ENCODE measurements at regions not wholly inside any gene's neighbourhood (a gene's known extent, or its start where the extent isn't known, plus 50 kb on each side); places are given as distances from the start of the nearest gene placed in this dataset.

DNA sequence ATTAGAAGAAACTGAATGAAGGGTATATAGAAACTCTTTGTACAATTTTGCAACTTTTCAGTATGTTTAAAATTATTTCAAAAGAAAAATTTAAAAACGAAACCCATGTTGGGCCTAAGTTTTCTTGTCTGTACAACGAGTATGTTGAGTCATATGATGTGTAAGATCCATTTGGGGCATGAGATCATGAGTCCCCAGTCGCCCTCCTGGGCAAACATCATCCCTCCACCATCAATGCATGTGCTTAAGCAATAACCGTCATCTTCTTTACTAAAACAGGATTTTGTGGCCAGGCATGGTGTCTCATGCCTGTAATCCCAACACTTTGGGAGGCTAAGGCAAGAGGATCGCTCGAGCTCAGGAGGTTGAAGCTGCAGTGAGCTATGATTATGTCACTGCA lies 54.2 kb upstream of the CDCA7L start:
- Mint-ChIP-seq H3K27me3 (peaks cover 30% of the 10 kb centered on the region), H3K36me3 (ENCODE audit: insufficient read depth) (no peaks in the 10 kb centered on the region)
- ATAC-seq (replicated peaks; ENCODE audit: extremely low read depth, poor library complexity, severe bottlenecking): no peak

DNA sequence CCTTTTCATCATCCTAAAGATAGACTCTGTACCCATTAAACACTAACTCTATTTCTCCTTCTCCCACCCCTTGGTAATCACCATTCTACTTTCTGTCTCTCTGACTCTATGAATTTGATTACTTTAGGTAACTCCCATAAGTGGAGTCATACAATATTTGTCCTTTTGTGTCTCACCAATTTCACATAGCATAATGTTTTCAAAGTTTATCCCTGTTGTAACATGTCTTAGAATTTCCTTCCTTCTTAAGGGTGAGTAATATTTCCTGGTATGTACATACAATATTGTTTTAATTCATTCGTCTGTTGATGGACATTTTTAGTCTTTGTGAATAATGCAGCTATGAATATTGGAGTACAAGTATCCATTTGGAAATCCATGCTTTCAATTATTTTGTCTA lies 50.9 kb upstream of the CDCA7L start:
- Mint-ChIP-seq H3K27ac (ENCODE audit: low read depth) (no peak overlapping the region), H3K4me3 (no peak overlapping the region), H3K9me3 (no peaks in the 10 kb centered on the region), H3K4me1 (no peaks in the 10 kb centered on the region), H3K27me3 (peaks cover 56% of the 10 kb centered on the region), H3K36me3 (ENCODE audit: insufficient read depth) (no peaks in the 10 kb centered on the region)
- ATAC-seq (replicated peaks; ENCODE audit: extremely low read depth, poor library complexity, severe bottlenecking) (no peak), DNase-seq (ENCODE audit: low spot score in 2 of 2) (no peak)

More for the DNA sequence above, 54.2 kb upstream of the CDCA7L start:
- Mint-ChIP-seq H3K9me3 (no peaks in the 10 kb centered on the region), H3K27ac (ENCODE audit: low read depth) (no peak overlapping the region), H3K4me3 (no peak overlapping the region), H3K4me1 (no peaks in the 10 kb centered on the region)
- DNase-seq (ENCODE audit: low spot score in 2 of 2): no peak
